Peyer's patch (tissue), 4 donors: ENCODE measurements at regions not wholly inside any gene's neighbourhood (a gene's known extent, or its start where the extent isn't known, plus 50 kb on each side); places are given as distances from the start of the nearest gene placed in this dataset.

ENCODE experiments used
- CTCF ChIP-seq, 6 experiments: fragments of 450-650 bp in 4 of 6; fragments of 200-600 bp in 2 of 6; sonication (generic) in 1 of 6; IDR thresholded peaks; one replicate each; pipeline ENCODE4 v1.5.1; 2017 to 2019; ENCODE audit warnings: antibody characterized with exemption in 6 of 6, mild to moderate bottlenecking in 3 of 6, moderate library complexity in 1 of 6
- POLR2A ChIP-seq, 2 donors: fragments of 450-650 bp; IDR thresholded peaks; one replicate each; pipeline ENCODE4 v1.5.1; 2017; ENCODE audit warnings: antibody characterized with exemption in 2 of 2, mild to moderate bottlenecking in 2 of 2, moderate library complexity in 2 of 2

DNA sequence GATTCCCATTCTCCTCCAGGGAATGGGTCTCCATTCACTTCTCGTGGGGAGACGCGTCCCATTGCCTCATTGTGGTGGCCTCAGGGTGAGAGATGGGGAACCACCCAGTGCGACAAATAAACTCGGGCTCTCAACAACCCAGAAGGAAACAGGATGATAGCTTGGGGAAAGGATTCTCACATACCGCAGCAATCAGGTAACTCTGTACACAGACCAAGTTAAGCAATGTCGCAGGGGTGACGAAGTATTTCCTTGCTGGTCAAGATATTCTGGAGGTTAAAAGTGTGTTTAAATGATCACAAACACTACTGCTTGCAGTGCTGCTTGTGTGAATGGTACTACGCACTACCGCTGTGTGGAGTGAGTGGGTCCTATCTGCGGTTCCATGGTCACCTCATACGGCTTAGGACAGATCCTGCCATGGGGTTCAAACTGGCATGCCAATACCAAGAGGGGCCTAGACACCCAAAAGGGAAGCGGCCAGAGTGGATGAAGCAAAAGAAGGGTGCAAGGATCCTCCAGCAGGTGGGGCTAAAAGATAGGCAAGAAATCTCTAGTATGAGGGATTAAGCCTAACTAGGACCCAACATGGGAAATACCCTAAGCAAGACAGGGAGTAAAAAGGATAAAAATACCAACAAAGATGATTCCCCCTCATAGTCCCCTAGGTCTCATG, 143.8 kb upstream of the TMEM106B start:
- TF ChIP-seq CTCF (IDR thresholded peaks at IDR 0.05) = peak; percentile 17 to 79 (median 67)
- TF ChIP-seq POLR2A (IDR thresholded peaks at IDR 0.05) = no peak
